ENCODE measurements at regions not wholly inside any gene's neighbourhood (a gene's known extent, or its start where the extent isn't known, plus 50 kb on each side); places are given as distances from the start of the nearest gene placed in this dataset.

GRCh38 chr20:2220298-2220697, 75.5 kb upstream of the TGM3 start:
- TF ChIP-seq CTCF (IDR thresholded peaks at IDR 0.05) (no peak), POLR2A (IDR thresholded peaks at IDR 0.05) (no peak)

All from heart left ventricle (tissue), 13 donors.